KMS-11 (cell line): ENCODE measurements at regions not wholly inside any gene's neighbourhood (a gene's known extent, or its start where the extent isn't known, plus 50 kb on each side); places are given as distances from the start of the nearest gene placed in this dataset.

Experiments
- H2AFZ ChIP-seq: fragments of 200-600 bp; sonication (generic); 2 replicates; pipeline ENCODE4 v1.6.1; 2016; ENCODE audit warnings: antibody characterized with exemption, mixed run types, low read depth
- H3K27ac ChIP-seq: fragments of 200-600 bp; sonication (generic); 2 replicates; pipeline ENCODE4 v1.6.1; 2016; ENCODE audit warnings: mild to moderate bottlenecking, mixed run types
- H3K27me3 ChIP-seq: fragments of 200-600 bp; sonication (generic); 2 replicates; pipeline ENCODE4 v1.6.1; 2017; ENCODE audit warnings: mild to moderate bottlenecking, low read depth, mixed run types, moderate library complexity; ENCODE audit not compliant: insufficient read depth
- H3K36me3 ChIP-seq: fragments of 200-600 bp; sonication (generic); 2 replicates; pipeline ENCODE4 v1.6.1; 2017; ENCODE audit warnings: mild to moderate bottlenecking, mixed run types; ENCODE audit not compliant: insufficient read depth
- H3K4me1 ChIP-seq: fragments of 200-600 bp; sonication (generic); 2 replicates; pipeline ENCODE4 v1.6.1; 2016; ENCODE audit warnings: mild to moderate bottlenecking, low read depth, mixed run types; ENCODE audit not compliant: poor library complexity, severe bottlenecking
- H3K4me2 ChIP-seq: fragments of 200-600 bp; sonication (generic); 2 replicates; pipeline ENCODE4 v1.7.0; 2016; ENCODE audit warnings: mild to moderate bottlenecking, mixed run types
- H3K4me3 ChIP-seq: fragments of 200-600 bp; sonication (generic); IDR thresholded peaks from 2 replicates; pipeline ENCODE4 v1.6.1; 2017; ENCODE audit warnings: low read depth, low read length, mixed read lengths; ENCODE audit not compliant: insufficient read depth
- H3K79me2 ChIP-seq: fragments of 200-600 bp; sonication (generic); 2 replicates; pipeline ENCODE4 v1.6.1; 2016; ENCODE audit warnings: low read depth, mixed run types; ENCODE audit not compliant: insufficient read depth
- H3K9ac ChIP-seq: fragments of 200-600 bp; sonication (generic); 2 replicates; pipeline ENCODE4 v1.6.1; 2016; ENCODE audit warnings: mild to moderate bottlenecking, mixed run types
- H4K20me1 ChIP-seq: fragments of 200-600 bp; sonication (generic); 2 replicates; pipeline ENCODE4 v1.6.1; 2016; ENCODE audit warnings: mild to moderate bottlenecking, mixed run types; ENCODE audit not compliant: insufficient read depth
- CTCF ChIP-seq: fragments of 200-600 bp; sonication (generic); conservative IDR thresholded peaks from 2 replicates; pipeline ENCODE4 v1.6.1; 2017; ENCODE audit warnings: low read depth, mild to moderate bottlenecking, antibody characterized with exemption, low read length, moderate library complexity, mixed read lengths

- Histone ChIP-seq H2AFZ (no peak overlapping the region), H4K20me1 (no peaks in the 10 kb centered on the region), H3K4me1 (no peaks in the 10 kb centered on the region), H3K36me3 (no peaks in the 10 kb centered on the region), H3K4me3 (no peak overlapping the region), H3K4me2 (no peak overlapping the region), H3K27me3 (no peaks in the 10 kb centered on the region), H3K79me2 (no peaks in the 10 kb centered on the region), H3K9ac (no peak overlapping the region), H3K27ac (no peak overlapping the region)
- TF ChIP-seq CTCF = no peak
Measured at GRCh38 chr20:7741866-7742265, 198.4 kb downstream of the HAO1 start.

GRCh38 chr20:7742479-7742878 lies 197.8 kb downstream of the HAO1 start:
- H3K9ac ChIP-seq = no peak overlapping the region
- H3K27me3 ChIP-seq = no peaks in the 10 kb centered on the region
- H3K27ac ChIP-seq = no peak overlapping the region
- H3K4me1 ChIP-seq = no peaks in the 10 kb centered on the region
- no peak for TF ChIP-seq CTCF
- H3K4me2 ChIP-seq = no peak overlapping the region
- H3K36me3 ChIP-seq = no peaks in the 10 kb centered on the region
- no peaks in the 10 kb centered on the region for H3K79me2 ChIP-seq
- no peaks in the 10 kb centered on the region for H4K20me1 ChIP-seq
- H3K4me3 ChIP-seq = no peak overlapping the region
- H2AFZ ChIP-seq = no peak overlapping the region

GRCh38 chr20:7744411-7744810 lies 195.8 kb downstream of the HAO1 start:
- no peak overlapping the region for H3K4me3 ChIP-seq
- no peak overlapping the region for H2AFZ ChIP-seq
- H3K79me2 ChIP-seq = no peaks in the 10 kb centered on the region
- H3K27me3 ChIP-seq = no peaks in the 10 kb centered on the region
- no peaks in the 10 kb centered on the region for H4K20me1 ChIP-seq
- no peak overlapping the region for H3K9ac ChIP-seq
- no peak for TF ChIP-seq CTCF
- H3K36me3 ChIP-seq = no peaks in the 10 kb centered on the region
- no peak overlapping the region for H3K4me2 ChIP-seq
- H3K27ac ChIP-seq = no peak overlapping the region
- no peaks in the 10 kb centered on the region for H3K4me1 ChIP-seq

- no peak for TF ChIP-seq CTCF
- Histone ChIP-seq H2AFZ (no peak overlapping the region), H3K4me1 (no peaks in the 10 kb centered on the region), H3K9ac (no peak overlapping the region), H4K20me1 (no peaks in the 10 kb centered on the region), H3K27me3 (no peaks in the 10 kb centered on the region), H3K4me2 (no peak overlapping the region), H3K4me3 (no peak overlapping the region), H3K27ac (no peak overlapping the region), H3K36me3 (no peaks in the 10 kb centered on the region), H3K79me2 (no peaks in the 10 kb centered on the region)
Measured at GRCh38 chr20:7748624-7749023, 191.6 kb downstream of the HAO1 start.

GRCh38 chr20:7754102-7754501 lies 186.2 kb downstream of the HAO1 start:
- TF ChIP-seq CTCF = no peak
- H3K27ac ChIP-seq = no peak overlapping the region
- no peaks in the 10 kb centered on the region for H3K27me3 ChIP-seq
- H3K36me3 ChIP-seq = no peaks in the 10 kb centered on the region
- H3K4me1 ChIP-seq = no peaks in the 10 kb centered on the region
- no peak overlapping the region for H3K4me3 ChIP-seq
- H3K4me2 ChIP-seq = no peak overlapping the region
- no peak overlapping the region for H3K9ac ChIP-seq
- H2AFZ ChIP-seq = no peak overlapping the region
- H3K79me2 ChIP-seq = no peaks in the 10 kb centered on the region
- H4K20me1 ChIP-seq = no peaks in the 10 kb centered on the region
